Brain microvascular endothelial cell (primary cell): ENCODE measurements at regions not wholly inside any gene's neighbourhood (a gene's known extent, or its start where the extent isn't known, plus 50 kb on each side); places are given as distances from the start of the nearest gene placed in this dataset.
A peak's percentile ranks its signal among the peaks of the same experiment; 100 is the strongest.
"Not testable (repeated sequence)": the region's sequence is repeated elsewhere in the genome, so short reads cannot be mapped to it uniquely, and the experiment has no call there.

Source experiments
- DNase-seq: peaks from one replicate; pipeline ENCODE4 v3.0.0-alpha.2; 2020
- H3K27ac ChIP-seq: fragments of 250-450 bp; sonication (Bioruptor Pico); 2 replicates; pipeline ENCODE4 v1.5.1; 2020; ENCODE audit warnings: mild to moderate bottlenecking, moderate library complexity
- H3K27me3 ChIP-seq: fragments of 250-450 bp; sonication (Bioruptor Pico); replicated peaks from 2 replicates; pipeline ENCODE4 v1.5.1; 2020; ENCODE audit warnings: mild to moderate bottlenecking
- H3K36me3 ChIP-seq: fragments of 250-450 bp; sonication (Bioruptor Pico); replicated peaks from 2 replicates; pipeline ENCODE4 v1.5.1; 2020; ENCODE audit warnings: mild to moderate bottlenecking
- H3K4me3 ChIP-seq: 2 replicates; pipeline ENCODE4 v1.5.1; 2011; ENCODE audit warnings: low read depth, mild to moderate bottlenecking, control low read depth, low read length, moderate library complexity
- in situ Hi-C: cut with HindIII; loops from 2 replicates; pipeline ENCODE4 v1.10.0; 2017; ENCODE audit warnings: low sequenced_read_pairs, low pct_ligation_motif_present
- TF ChIP-seq, protein P1 (sequence below): IDR thresholded peaks from 2 replicates; pipeline ENCODE4 v1.5.1; 2011; ENCODE audit warnings: low read depth, mild to moderate bottlenecking, moderate library complexity, low read length, control low read depth, inconsistent platforms; ENCODE audit errors: missing control alignments

DNA sequence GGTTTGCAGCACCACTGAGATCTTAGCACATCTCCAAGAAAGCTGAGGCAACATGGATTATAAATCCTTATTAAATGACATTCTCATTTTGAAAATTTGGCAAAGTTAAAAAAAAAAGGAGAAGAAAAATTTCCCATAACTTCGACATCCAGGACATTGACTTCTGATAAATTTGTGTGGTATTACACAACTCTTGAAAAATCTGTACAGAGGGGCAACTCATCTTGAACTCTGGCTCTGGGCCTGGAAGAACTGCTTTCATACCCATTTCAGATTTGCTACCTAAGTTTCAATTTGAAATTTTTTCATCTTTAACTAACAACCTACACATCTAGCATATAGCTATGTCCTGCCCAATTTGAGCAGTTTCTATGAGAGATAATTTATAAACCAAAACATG, 118.0 kb upstream of the UGP2 start:
- TF ChIP-seq, protein P1, sequence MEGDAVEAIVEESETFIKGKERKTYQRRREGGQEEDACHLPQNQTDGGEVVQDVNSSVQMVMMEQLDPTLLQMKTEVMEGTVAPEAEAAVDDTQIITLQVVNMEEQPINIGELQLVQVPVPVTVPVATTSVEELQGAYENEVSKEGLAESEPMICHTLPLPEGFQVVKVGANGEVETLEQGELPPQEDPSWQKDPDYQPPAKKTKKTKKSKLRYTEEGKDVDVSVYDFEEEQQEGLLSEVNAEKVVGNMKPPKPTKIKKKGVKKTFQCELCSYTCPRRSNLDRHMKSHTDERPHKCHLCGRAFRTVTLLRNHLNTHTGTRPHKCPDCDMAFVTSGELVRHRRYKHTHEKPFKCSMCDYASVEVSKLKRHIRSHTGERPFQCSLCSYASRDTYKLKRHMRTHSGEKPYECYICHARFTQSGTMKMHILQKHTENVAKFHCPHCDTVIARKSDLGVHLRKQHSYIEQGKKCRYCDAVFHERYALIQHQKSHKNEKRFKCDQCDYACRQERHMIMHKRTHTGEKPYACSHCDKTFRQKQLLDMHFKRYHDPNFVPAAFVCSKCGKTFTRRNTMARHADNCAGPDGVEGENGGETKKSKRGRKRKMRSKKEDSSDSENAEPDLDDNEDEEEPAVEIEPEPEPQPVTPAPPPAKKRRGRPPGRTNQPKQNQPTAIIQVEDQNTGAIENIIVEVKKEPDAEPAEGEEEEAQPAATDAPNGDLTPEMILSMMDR, result no peak
- no peak overlapping the region for H3K4me3 ChIP-seq
- in situ Hi-C loops, result no loop called here
- no peak overlapping the region for H3K27ac ChIP-seq
- H3K27me3 ChIP-seq, result no peaks in the 10 kb centered on the region
- DNase-seq, result no peak
- H3K36me3 ChIP-seq, result no peaks in the 10 kb centered on the region

DNA sequence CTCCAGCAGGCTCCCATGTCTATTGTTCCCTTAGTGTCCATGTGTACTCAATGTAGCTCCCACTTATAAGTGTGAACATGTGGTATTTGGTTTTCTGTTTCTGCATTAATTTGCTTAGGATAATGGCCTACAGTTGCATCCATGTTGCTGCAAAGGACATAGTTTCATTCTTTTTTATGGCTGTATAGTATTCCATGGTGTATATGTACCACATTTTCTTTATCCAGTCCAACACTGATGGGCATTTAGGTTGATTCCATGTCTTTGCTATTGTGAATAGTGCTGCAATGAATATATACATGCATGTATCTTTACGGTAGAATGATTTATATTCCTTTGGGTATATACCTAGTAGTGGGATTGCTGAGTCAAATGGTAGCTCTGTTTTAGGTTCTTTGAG, 116.5 kb upstream of the UGP2 start:
- H3K36me3 ChIP-seq, H3K4me3 ChIP-seq, H3K27ac ChIP-seq, in situ Hi-C loops, H3K27me3 ChIP-seq, DNase-seq: not testable (repeated sequence)

- in situ Hi-C loops, result no loop called here
- no peaks in the 10 kb centered on the region for H3K27me3 ChIP-seq
- DNase-seq, result no peak
Measured at GRCh38 chr2:63729362-63729761, 112.3 kb upstream of the UGP2 start.

GRCh38 chr2:63729831-63730230, 111.9 kb upstream of the UGP2 start:
- H3K27me3 ChIP-seq, result no peaks in the 10 kb centered on the region
- no peak overlapping the region for H3K4me3 ChIP-seq
- no peaks in the 10 kb centered on the region for H3K36me3 ChIP-seq
- DNase-seq, result no peak
- TF ChIP-seq, protein P1, result no peak
- in situ Hi-C loops, result no loop called here
- H3K27ac ChIP-seq, result no peak overlapping the region

More at GRCh38 chr2:63729362-63729761, 112.3 kb upstream of the UGP2 start:
- no peak overlapping the region for H3K4me3 ChIP-seq
- H3K36me3 ChIP-seq, result no peaks in the 10 kb centered on the region
- H3K27ac ChIP-seq, result no peak overlapping the region
- TF ChIP-seq, protein P1, result no peak

DNA sequence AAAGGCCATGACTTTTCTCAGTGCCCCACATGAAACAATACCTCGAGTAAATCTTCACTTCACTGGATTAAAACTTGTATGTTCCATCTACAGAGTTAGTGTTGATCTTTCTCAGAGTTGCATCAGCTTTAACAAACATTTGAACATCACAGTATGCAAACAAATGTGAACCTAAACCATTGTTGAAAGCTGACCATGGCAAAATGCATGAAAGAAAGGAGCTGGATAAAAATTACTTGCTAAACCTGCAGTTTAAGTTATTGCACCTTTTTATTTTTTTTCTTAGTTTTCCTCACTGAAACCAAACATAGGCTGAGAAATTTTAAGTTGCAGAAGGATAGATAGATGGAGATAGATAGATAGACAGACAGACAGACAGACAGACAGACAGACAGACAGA, 107.2 kb upstream of the UGP2 start:
- Histone ChIP-seq H3K27me3 (no peaks in the 10 kb centered on the region), H3K36me3 (no peaks in the 10 kb centered on the region), H3K4me3 (no peak overlapping the region), H3K27ac (no peak overlapping the region)
- DNase-seq, result no peak
- in situ Hi-C loops, result no loop called here
- TF ChIP-seq, protein P1, result no peak

DNA sequence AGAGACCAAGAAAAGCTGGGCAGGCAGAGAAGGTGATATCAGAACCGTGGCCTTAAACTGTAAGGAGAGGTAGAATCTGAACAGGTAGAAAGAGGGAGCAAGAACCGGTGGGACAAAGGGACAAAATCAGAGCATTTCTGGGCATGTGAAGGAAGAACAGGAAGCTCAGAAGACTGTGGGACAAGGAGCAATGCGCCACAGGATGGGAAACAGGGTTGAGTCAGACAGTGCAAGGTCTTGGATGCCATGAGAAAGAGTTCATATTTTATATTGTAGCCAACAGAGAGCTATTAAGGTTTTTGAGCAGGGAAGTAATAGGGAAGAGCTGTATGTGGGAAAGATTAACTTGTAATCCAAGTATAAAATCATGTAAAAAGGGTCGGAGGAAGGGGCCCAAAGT, 106.4 kb upstream of the UGP2 start:
- Histone ChIP-seq H3K27me3 (no peaks in the 10 kb centered on the region), H3K4me3 (no peak overlapping the region), H3K36me3 (no peaks in the 10 kb centered on the region), H3K27ac (peak overlapping the region; percentile 75)
- peak; percentile 67 for DNase-seq
- in situ Hi-C loops, result no loop called here
- TF ChIP-seq, protein P1, result no peak
